Spleen (tissue), 11 donors: ENCODE measurements at regions not wholly inside any gene's neighbourhood (a gene's known extent, or its start where the extent isn't known, plus 50 kb on each side); places are given as distances from the start of the nearest gene placed in this dataset.

ENCODE experiments used
- DNase-seq: peaks from one replicate; pipeline ENCODE4 v3.0.0-alpha.2; 2020
- H3K27ac ChIP-seq, 8 donors: fragments of 200-600 bp; sonication (generic) in 7 of 8; 1 replicate in 4 of 8; 2 replicates in 4 of 8; pipeline versions ENCODE4 v1.5.0 to v1.8.0; 2016 to 2021; ENCODE audit warnings: inconsistent platforms in 4 of 8, mild to moderate bottlenecking in 4 of 8, moderate library complexity in 1 of 8
- H3K27me3 ChIP-seq, 7 donors: fragments of 200-600 bp; sonication (generic) in 6 of 7; replicated peaks in 1 of 7; 1 replicate in 4 of 7; 2 replicates in 3 of 7; pipeline versions ENCODE4 v1.5.0 to v1.8.0; 2016 to 2021; ENCODE audit warnings: inconsistent platforms in 3 of 7, mild to moderate bottlenecking in 1 of 7
- H3K36me3 ChIP-seq, 6 donors: fragments of 200-600 bp; sonication (generic) in 5 of 6; 1 replicate in 4 of 6; 2 replicates in 2 of 6; pipeline versions ENCODE4 v1.5.0 to v1.8.0; 2016 to 2021; ENCODE audit warnings: inconsistent platforms in 2 of 6
- H3K4me1 ChIP-seq, 6 donors: fragments of 200-600 bp; sonication (generic) in 5 of 6; 1 replicate in 3 of 6; 2 replicates in 3 of 6; pipeline versions ENCODE4 v1.5.0 to v1.8.0; 2016 to 2021; ENCODE audit warnings: inconsistent platforms in 3 of 6
- H3K4me3 ChIP-seq, 8 donors: fragments of 200-600 bp; sonication (generic) in 7 of 8; 1 replicate in 4 of 8; 2 replicates in 4 of 8; pipeline versions ENCODE4 v1.5.0 to v1.8.0; 2016 to 2021; ENCODE audit warnings: inconsistent platforms in 4 of 8, mild to moderate bottlenecking in 4 of 8, moderate library complexity in 2 of 8
- H3K9me3 ChIP-seq, 8 donors: fragments of 200-600 bp; sonication (generic) in 7 of 8; 1 replicate in 4 of 8; 2 replicates in 4 of 8; pipeline versions ENCODE4 v1.5.0 to v1.8.0; 2016 to 2021; ENCODE audit warnings: inconsistent platforms in 4 of 8
- CTCF ChIP-seq, 11 experiments: fragments of 200-600 bp in 7 of 11; fragments of 450-650 bp in 4 of 11; sonication (generic) in 4 of 11; IDR thresholded peaks in 8 of 11; conservative IDR thresholded peaks in 3 of 11; 1 replicate in 7 of 11; 2 replicates in 4 of 11; pipeline versions ENCODE4 v1.4.0 to v1.8.0; 2016 to 2021; ENCODE audit warnings: antibody characterized with exemption in 11 of 11, inconsistent platforms in 4 of 11, mild to moderate bottlenecking in 1 of 11
- POLR2A ChIP-seq, 3 donors: fragments of 450-650 bp; IDR thresholded peaks; one replicate each; pipeline ENCODE4 v1.5.1; 2017; ENCODE audit warnings: antibody characterized with exemption in 3 of 3, mild to moderate bottlenecking in 1 of 3
- POLR2AphosphoS5 ChIP-seq, 3 donors: sonication (generic); formaldehyde crosslinking; IDR thresholded peaks; one replicate each; pipeline ENCODE4 v1.5.1; 2017; ENCODE audit warnings: antibody characterized with exemption in 3 of 3
- WGBS, 5 donors: extraction: QIAGEN DNeasy Blood & Tissue Kit in 3 of 5; methylation state at CpG; one replicate each; pipeline versions ENCODE4 v1.1.5 to v1.1.7; 2013 to 2018; 5-methylcytosine and 5-hydroxymethylcytosine counted together
- intact Hi-C: fragments of 100-400 bp; cut with DNase I; formaldehyde crosslinking; loops from one replicate; pipeline ENCODE4 v1.15.0; 2023; ENCODE audit warnings: low total_unique reads
- donor health status: healthy with polysubstance abuse.
- donor health status: DM: no; HTN: no; CAD: no; lungs with moderate emphysema.
- donor health status: DM: no; HTN: no; CAD: no.
- donor health status: Bipolar disorder and iron deficiency.
- donor health status: healthy.
- donor health status: DM: no; HTN: no; CAD: no.
- donor health status: DM: yes; HTN: yes; CAD: no.

DNA sequence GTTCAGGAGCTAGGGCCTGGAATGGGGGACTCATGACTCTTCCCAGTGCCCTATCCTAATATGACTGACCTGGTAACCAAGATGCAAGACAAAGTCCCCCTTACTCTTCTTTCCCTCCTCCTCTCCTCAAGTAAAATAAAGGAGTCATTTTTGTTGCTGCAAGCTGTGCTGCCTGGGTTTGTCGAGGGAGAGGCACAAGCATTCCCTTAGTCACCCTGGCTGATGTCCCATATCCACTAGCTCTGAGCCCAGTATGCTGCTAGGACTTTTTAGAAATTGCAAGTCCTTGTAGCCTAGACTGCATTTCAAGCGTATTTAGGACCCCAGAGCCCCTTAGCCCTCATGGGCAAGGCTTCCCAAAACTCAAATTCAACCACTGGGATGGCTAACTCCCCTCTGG, 338.5 kb upstream of the SETBP1 start:
- intact Hi-C loops = no loop called here
- Histone ChIP-seq H3K4me3 (no peak overlapping the region), H3K4me1 (no peaks in the 10 kb centered on the region), H3K27me3 (no peaks in the 10 kb centered on the region), H3K9me3 (peaks cover 0 to 33% (median 20%) of the 10 kb centered on the region in 8 donors), H3K27ac (no peak overlapping the region), H3K36me3 (no peaks in the 10 kb centered on the region)
- no peak for DNase-seq
- TF ChIP-seq CTCF (IDR thresholded peaks at IDR 0.05 in 8 of 11, conservative IDR thresholded peaks at IDR 0.05 in 3 of 11) = no peak
- no peak for TF ChIP-seq POLR2AphosphoS5 (IDR thresholded peaks at IDR 0.05)
- no peak for TF ChIP-seq POLR2A (IDR thresholded peaks at IDR 0.05)
- WGBS, 5 donors = 72 to 97% (median 79%) methylated on average over 2 of the region's 2 CpGs

DNA sequence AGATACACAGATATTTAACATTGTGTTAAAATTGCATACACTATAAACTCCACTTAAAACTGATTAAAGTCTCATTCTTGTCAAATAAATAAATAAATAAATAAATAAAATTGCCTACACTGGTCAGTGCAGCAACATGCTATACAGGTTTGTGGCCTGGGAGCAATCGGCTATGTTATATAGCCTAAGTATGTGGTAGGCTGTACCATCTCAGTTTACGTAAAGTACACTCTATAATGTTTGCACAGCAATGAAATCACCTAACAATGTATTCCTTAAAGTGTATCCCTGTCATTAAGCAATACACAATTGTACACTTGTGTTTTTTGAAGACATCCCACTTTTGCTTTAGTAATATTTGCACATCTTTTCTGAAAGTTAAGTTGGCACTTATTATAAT, 337.7 kb upstream of the SETBP1 start:
- intact Hi-C loops = no loop called here
- peaks cover 0 to 25% (median 12%) of the 10 kb centered on the region in 8 donors for H3K9me3 ChIP-seq
- no peak overlapping the region for H3K4me3 ChIP-seq
- WGBS, 5 donors = 92 to 97% (median 94%) methylated on average over 2 of the region's 2 CpGs
- H3K27ac ChIP-seq = no peak overlapping the region
- DNase-seq = no peak
- TF ChIP-seq CTCF (IDR thresholded peaks at IDR 0.05 in 8 of 11, conservative IDR thresholded peaks at IDR 0.05 in 3 of 11) (no peak), POLR2AphosphoS5 (IDR thresholded peaks at IDR 0.05) (no peak), POLR2A (IDR thresholded peaks at IDR 0.05) (no peak)
- H3K36me3 ChIP-seq = no peaks in the 10 kb centered on the region
- no peaks in the 10 kb centered on the region for H3K27me3 ChIP-seq
- H3K4me1 ChIP-seq = no peaks in the 10 kb centered on the region

DNA sequence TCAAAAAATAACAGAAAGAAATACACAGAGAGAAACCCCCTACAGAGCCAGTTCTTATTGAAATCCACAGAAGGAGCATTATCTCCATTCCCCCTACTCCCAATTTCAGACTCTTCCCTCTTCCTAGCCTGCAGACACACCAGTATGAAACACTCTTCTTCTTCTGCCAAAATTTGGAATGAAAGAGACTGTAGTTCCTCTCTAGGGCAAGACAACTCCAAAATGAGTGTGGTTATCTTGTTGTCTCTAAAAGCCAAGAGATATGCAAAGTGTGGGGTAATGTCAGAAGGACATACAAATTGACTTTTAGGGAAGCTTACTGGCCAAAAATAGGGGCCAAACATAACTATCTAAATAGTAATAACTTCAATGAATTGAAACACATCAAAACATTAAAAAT, 337.1 kb upstream of the SETBP1 start:
- H3K4me1 ChIP-seq = no peaks in the 10 kb centered on the region
- no peak overlapping the region for H3K27ac ChIP-seq
- no peak overlapping the region for H3K4me3 ChIP-seq
- intact Hi-C loops = no loop called here
- peaks cover 0 to 19% (median 6%) of the 10 kb centered on the region in 8 donors for H3K9me3 ChIP-seq
- no peaks in the 10 kb centered on the region for H3K36me3 ChIP-seq
- DNase-seq = no peak
- no peaks in the 10 kb centered on the region for H3K27me3 ChIP-seq
- TF ChIP-seq CTCF (IDR thresholded peaks at IDR 0.05 in 8 of 11, conservative IDR thresholded peaks at IDR 0.05 in 3 of 11) = no peak
- TF ChIP-seq POLR2AphosphoS5 (IDR thresholded peaks at IDR 0.05) = no peak
- TF ChIP-seq POLR2A (IDR thresholded peaks at IDR 0.05) = no peak

GRCh38 chr18:44356566-44357157, 324.0 kb upstream of the SETBP1 start:
- intact Hi-C loops = no loop called here
- Histone ChIP-seq H3K9me3 (peaks cover 0 to 28% (median 10%) of the 10 kb centered on the region in 8 donors), H3K27ac (no peak overlapping the region), H3K36me3 (no peaks in the 10 kb centered on the region), H3K4me3 (no peak overlapping the region), H3K27me3 (no peaks in the 10 kb centered on the region), H3K4me1 (no peaks in the 10 kb centered on the region)
- WGBS, 5 donors = 71 to 87% (median 78%) methylated on average over 3 to 5 of the region's 5 CpGs
- TF ChIP-seq POLR2A (IDR thresholded peaks at IDR 0.05) (no peak), POLR2AphosphoS5 (IDR thresholded peaks at IDR 0.05) (no peak), CTCF (IDR thresholded peaks at IDR 0.05 in 8 of 11, conservative IDR thresholded peaks at IDR 0.05 in 3 of 11) (no peak)
- no peak for DNase-seq
